GM12873 (cell line): ENCODE measurements at regions not wholly inside any gene's neighbourhood (a gene's known extent, or its start where the extent isn't known, plus 50 kb on each side); places are given as distances from the start of the nearest gene placed in this dataset.

Experiments
- TF ChIP-seq, protein P1 (sequence below): IDR thresholded peaks from 2 replicates; pipeline ENCODE4 v1.5.1; 2012; ENCODE audit warnings: low read depth, mild to moderate bottlenecking, moderate library complexity, low read length, control low read depth; ENCODE audit not compliant: insufficient read depth; ENCODE audit errors: missing control alignments

DNA sequence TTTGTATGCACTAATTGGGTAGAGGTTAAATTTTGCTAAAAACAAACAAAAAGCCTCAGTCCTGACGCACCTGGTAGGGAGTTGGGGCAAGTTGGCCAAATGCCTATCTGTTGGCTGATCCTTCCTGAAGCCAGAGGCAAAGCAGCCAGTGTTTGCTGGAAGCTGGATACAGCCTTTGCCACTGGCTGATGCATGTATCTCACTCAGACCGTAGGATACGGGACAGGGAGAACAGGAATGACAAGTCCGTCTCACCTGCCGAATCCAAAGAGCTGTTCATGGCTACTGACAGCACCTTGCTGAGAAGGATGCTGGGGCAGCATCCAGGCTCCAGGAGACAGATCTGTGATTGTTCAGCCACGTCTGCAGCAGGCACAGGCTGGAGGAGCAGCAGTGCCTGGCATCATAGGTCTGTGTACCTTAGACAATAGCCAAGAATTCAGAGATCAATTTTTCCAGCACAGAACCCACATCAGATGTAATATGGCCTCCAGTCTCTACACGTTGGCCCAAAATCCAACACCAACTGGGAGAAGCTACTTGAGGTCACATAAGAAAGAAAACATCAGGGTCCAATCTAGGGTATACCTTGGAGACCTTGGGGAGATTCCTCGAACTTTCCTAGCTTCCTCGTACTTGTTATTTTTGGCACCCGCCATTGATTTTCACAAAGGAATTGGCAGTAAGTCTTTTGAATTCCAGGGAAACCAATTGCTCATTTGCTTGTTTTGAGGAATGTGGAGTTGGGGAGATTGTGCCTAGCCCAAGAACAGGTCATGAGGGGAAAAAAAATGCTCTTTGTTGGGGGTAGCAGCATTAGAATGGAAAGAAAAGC, 108.5 kb upstream of the ARMC2 start:
- TF ChIP-seq, protein P1, sequence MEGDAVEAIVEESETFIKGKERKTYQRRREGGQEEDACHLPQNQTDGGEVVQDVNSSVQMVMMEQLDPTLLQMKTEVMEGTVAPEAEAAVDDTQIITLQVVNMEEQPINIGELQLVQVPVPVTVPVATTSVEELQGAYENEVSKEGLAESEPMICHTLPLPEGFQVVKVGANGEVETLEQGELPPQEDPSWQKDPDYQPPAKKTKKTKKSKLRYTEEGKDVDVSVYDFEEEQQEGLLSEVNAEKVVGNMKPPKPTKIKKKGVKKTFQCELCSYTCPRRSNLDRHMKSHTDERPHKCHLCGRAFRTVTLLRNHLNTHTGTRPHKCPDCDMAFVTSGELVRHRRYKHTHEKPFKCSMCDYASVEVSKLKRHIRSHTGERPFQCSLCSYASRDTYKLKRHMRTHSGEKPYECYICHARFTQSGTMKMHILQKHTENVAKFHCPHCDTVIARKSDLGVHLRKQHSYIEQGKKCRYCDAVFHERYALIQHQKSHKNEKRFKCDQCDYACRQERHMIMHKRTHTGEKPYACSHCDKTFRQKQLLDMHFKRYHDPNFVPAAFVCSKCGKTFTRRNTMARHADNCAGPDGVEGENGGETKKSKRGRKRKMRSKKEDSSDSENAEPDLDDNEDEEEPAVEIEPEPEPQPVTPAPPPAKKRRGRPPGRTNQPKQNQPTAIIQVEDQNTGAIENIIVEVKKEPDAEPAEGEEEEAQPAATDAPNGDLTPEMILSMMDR: no peak

DNA sequence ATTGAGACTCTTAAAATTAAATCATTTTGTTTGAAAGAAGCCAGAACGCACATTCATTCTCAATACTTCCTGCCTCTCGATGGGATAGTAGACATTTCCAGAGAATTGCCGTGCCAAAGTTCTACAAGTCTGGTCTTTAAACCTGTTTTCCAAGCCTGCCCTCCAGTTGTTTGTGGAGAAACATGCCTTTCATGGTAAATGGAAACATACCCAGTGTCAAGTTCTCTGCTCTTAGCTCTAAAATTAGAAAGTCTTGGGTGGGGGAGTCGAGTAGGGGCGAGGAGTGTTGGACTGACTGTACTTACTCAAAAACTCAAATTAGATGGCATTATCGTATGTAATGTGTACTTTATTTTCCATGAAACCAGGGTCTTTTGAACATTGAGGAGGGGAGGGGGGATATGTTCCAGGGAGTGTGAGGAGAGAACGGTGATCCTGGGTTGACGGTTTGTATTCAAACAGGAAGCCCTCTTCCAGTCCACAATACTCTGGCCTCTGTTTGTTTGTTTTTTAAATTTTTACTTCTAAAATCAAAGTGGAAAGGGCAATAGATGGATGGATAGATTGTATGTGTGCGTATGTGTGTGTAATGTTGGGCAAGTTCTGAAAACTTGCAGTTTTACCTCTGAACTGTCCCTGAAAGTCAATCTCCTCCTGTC, 106.8 kb upstream of the ARMC2 start:
- TF ChIP-seq, protein P1: no peak

DNA sequence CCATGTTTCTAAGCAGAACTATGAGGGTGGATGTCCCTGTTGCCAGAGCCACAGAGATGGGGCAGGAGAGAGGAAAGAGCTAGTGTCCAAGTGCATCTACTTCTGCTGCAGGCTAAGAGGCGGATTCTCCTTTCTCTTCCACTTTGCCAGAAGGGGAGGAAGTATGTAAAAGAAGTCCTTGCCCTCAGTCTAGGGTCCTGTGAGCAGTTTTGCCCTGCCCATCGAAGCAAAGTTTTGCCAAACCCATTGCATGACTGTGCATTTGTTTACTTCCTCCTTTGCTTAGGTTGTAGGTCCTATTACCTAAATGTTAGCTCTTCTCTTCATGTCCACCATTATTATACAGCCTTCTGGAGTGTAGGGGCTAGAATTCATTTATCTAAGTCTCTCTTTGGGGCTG, 106.2 kb upstream of the ARMC2 start:
- TF ChIP-seq, protein P1: no peak

DNA sequence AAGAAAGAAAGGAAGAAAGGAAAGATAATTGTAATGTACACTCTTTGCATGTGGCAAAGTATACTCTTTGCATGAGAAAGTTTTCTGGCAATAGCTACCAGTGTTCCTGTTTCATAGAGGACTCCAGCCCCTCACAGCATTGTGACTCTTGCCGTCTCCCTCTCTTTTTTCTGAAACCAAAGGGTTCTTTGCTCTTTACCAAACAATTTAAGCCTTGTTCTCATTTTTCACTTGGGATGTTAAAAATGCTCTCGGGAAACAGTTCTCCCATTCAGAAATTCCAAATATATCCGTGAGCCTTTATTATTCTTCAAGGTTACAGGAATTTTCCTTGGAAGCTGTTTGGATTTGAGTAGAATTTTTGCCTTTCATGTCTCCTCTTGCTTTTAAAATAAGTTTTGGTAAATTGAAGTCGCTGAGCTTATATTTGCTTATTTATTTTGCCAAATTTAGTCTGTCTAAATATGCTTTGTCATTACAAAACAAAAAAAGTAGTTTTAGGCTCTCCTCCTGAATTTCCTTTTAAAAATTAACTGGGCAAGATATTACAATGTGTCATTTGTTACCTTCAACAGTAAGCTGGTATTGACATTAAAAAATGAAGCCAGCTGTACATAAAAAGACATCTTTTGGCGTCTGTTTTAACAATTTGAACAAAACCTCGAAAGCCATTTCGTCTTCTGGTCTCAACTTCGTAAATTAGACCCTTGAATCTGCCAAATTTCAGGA, 103.8 kb upstream of the ARMC2 start:
- TF ChIP-seq, protein P1: no peak

DNA sequence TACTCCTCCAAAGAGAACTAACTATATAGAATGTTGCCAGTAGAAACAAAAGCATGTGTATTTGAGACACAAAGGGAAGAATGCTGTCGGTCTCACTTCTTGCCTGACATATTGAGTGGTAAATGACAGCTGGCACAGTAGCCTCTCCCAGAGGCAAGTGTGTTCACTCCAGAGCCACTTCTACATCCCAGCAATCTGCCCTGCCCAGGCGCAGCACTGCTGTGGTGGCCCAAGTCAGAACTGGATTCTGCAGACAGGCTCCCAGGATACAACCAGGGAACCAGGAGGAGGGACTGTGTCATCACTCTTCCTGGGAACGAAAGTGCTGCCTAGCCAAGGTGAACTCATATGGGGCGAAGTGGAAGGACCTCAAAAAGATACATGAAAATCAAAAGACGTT, 103.2 kb upstream of the ARMC2 start:
- TF ChIP-seq, protein P1: no peak

DNA sequence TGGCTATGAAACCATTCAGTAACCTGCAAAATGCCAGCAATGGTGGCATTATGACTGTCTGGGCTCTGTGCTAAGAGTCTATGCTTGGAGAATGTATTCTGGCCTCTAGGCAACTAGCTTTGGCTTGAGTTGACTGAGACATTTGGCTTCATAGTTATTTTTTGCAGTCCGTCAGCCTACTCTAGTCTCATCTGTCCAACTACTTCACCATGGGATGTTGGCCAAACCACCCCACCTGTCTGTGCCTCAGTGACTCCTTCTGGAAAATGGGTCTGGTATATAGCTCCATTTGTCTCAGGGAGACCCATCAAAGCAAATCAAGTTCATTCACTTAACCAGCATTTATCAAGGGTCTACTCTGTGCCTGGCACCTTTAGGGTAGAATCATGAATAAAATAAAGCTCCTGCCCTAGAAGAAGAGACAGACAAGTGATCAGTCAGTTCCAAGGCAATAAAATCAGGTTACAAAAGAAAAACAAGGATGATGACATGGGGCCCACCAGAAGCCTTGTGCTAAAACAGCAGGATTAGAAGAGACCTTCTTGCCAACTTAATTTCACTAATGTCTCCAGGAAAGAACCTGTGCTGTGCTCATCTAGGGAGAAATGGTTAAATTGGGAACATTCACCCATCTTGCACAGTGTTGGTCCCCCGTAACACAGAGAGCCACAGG, 102.4 kb upstream of the ARMC2 start:
- TF ChIP-seq, protein P1: no peak
